ENCODE measurements at regions not wholly inside any gene's neighbourhood (a gene's known extent, or its start where the extent isn't known, plus 50 kb on each side); places are given as distances from the start of the nearest gene placed in this dataset.

DNA sequence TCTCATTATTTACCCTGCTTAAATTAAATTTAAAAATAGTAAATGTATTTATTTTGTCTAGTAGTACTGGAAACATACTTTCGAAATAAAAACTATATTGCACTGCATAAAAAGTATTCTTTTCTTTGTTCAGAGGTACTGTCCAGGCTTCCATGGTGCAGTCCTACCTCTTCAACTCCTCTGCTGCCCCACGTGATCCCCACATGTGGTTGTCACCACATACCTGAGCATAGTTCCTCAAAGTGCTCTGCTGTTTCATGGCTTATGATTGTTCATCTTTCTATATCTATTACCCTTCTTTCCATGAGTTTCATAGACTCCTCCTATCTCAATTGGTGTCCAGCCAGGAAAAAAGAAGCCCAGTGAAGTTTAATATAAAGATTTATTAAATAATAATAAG is 317.5 kb upstream of the OR4E1 start:
- TF ChIP-seq, protein P1, sequence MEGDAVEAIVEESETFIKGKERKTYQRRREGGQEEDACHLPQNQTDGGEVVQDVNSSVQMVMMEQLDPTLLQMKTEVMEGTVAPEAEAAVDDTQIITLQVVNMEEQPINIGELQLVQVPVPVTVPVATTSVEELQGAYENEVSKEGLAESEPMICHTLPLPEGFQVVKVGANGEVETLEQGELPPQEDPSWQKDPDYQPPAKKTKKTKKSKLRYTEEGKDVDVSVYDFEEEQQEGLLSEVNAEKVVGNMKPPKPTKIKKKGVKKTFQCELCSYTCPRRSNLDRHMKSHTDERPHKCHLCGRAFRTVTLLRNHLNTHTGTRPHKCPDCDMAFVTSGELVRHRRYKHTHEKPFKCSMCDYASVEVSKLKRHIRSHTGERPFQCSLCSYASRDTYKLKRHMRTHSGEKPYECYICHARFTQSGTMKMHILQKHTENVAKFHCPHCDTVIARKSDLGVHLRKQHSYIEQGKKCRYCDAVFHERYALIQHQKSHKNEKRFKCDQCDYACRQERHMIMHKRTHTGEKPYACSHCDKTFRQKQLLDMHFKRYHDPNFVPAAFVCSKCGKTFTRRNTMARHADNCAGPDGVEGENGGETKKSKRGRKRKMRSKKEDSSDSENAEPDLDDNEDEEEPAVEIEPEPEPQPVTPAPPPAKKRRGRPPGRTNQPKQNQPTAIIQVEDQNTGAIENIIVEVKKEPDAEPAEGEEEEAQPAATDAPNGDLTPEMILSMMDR (conservative IDR thresholded peaks at IDR 0.05): no peak
- TF ChIP-seq ZFX (IDR thresholded peaks at IDR 0.05): no peak

All from C4-2B (cell line).